Natural killer cell (primary cell): ENCODE measurements at regions not wholly inside any gene's neighbourhood (a gene's known extent, or its start where the extent isn't known, plus 50 kb on each side); places are given as distances from the start of the nearest gene placed in this dataset.

Experiments
- ATAC-seq, 3 donors: fragments of 150-1000 bp in 2 of 3; fragments of 200-7000 bp in 1 of 3; cut with Tn5 transposase; 1 replicate in 1 of 3; 2 replicates in 2 of 3; pipeline ENCODE4 v1.10.0; 2021; ENCODE audit warnings: mild to moderate bottlenecking in 2 of 3, moderate library complexity in 2 of 3
- DNase-seq, 2 donors: peaks; one replicate each; pipeline versions ENCODE4 v3.0.0 to v3.0.0-alpha.2; 2013 to 2021; ENCODE audit warnings: mixed read lengths in 1 of 2
- H3K27ac ChIP-seq: one replicate; pipeline ENCODE4 v1.5.1; 2013; ENCODE audit warnings: mild to moderate bottlenecking, low read length
- H3K27me3 ChIP-seq: one replicate; pipeline ENCODE4 v1.6.1; 2013; ENCODE audit warnings: low read length; ENCODE audit not compliant: control insufficient read depth, insufficient read depth
- H3K36me3 ChIP-seq: one replicate; pipeline ENCODE4 v1.6.1; 2013; ENCODE audit warnings: low read length; ENCODE audit not compliant: control insufficient read depth, insufficient read depth
- H3K4me1 ChIP-seq: one replicate; pipeline ENCODE4 v1.6.1; 2013; ENCODE audit warnings: low read length; ENCODE audit not compliant: control insufficient read depth, insufficient read depth
- H3K4me3 ChIP-seq: one replicate; pipeline ENCODE4 v1.5.1; 2013; ENCODE audit warnings: low read length
- H3K9me3 ChIP-seq: one replicate; pipeline ENCODE4 v1.6.1; 2013; ENCODE audit warnings: low read length; ENCODE audit not compliant: control insufficient read depth, insufficient read depth
- H3K27ac Mint-ChIP-seq, 2 donors: one replicate each; pipeline ENCODE4 v1.8.0; 2022; ENCODE audit warnings: mild to moderate bottlenecking in 2 of 2, mixed read lengths in 2 of 2, moderate library complexity in 1 of 2
- H3K27me3 Mint-ChIP-seq, 2 donors: one replicate each; pipeline ENCODE4 v1.8.0; 2022; ENCODE audit warnings: low read depth in 2 of 2, mixed read lengths in 2 of 2
- H3K36me3 Mint-ChIP-seq: one replicate; pipeline ENCODE4 v1.8.0; 2022; ENCODE audit warnings: mixed read lengths
- H3K4me1 Mint-ChIP-seq, 2 donors: one replicate each; pipeline ENCODE4 v1.8.0; 2022; ENCODE audit warnings: mixed read lengths in 2 of 2
- H3K4me3 Mint-ChIP-seq: one replicate; pipeline ENCODE4 v1.8.0; 2022; ENCODE audit warnings: mild to moderate bottlenecking, moderate library complexity, mixed read lengths
- H3K9me3 Mint-ChIP-seq, 2 donors: one replicate each; pipeline ENCODE4 v1.8.0; 2022; ENCODE audit warnings: mixed read lengths in 2 of 2
- CTCF ChIP-seq: fragments of 200-600 bp; IDR thresholded peaks from one replicate; pipeline ENCODE4 v1.8.0; 2022; ENCODE audit warnings: antibody characterized with exemption
- WGBS: methylation state at CpG from one replicate; pipeline ENCODE4 v1.1.7; 2013; ENCODE audit warnings: missing lambda C conversion rate; ENCODE audit not compliant: insufficient coverage; 5-methylcytosine and 5-hydroxymethylcytosine counted together
- intact Hi-C: fragments of 100-400 bp; cut with micrococcal nuclease; formaldehyde crosslinking; loops from one replicate; pipeline ENCODE4 v1.14.2; 2022

- no peak for ATAC-seq
- WGBS: 61% methylated on average over 4 of the region's 4 CpGs
- DNase-seq: no peak
- intact Hi-C loops: no loop called here
- H3K27me3 ChIP-seq: no peaks in the 10 kb centered on the region
- Mint-ChIP-seq H3K9me3 (no peaks in the 10 kb centered on the region), H3K27ac (no peak overlapping the region), H3K4me1 (peaks cover 12 to 17% of the 10 kb centered on the region in 2 donors), H3K27me3 (peaks cover 3 to 17% of the 10 kb centered on the region in 2 donors), H3K4me3 (no peak overlapping the region), H3K36me3 (no peaks in the 10 kb centered on the region)
- no peak overlapping the region for H3K4me3 ChIP-seq
- H3K4me1 ChIP-seq: peaks cover 8% of the 10 kb centered on the region
- no peaks in the 10 kb centered on the region for H3K9me3 ChIP-seq
- H3K36me3 ChIP-seq: no peaks in the 10 kb centered on the region
- H3K27ac ChIP-seq: no peak overlapping the region
- no peak for TF ChIP-seq CTCF
Measured at GRCh38 chr20:51128198-51128597, 105.3 kb upstream of the KCNG1 start.

- Mint-ChIP-seq H3K27me3 (peaks cover 3 to 21% of the 10 kb centered on the region in 2 donors), H3K4me3 (no peak overlapping the region), H3K9me3 (no peaks in the 10 kb centered on the region), H3K27ac (no peak overlapping the region), H3K4me1 (peaks cover 12 to 17% of the 10 kb centered on the region in 2 donors), H3K36me3 (no peaks in the 10 kb centered on the region)
- DNase-seq (no peak), ATAC-seq (no peak)
- no peak overlapping the region for H3K27ac ChIP-seq
- intact Hi-C loops: no loop called here
- H3K36me3 ChIP-seq: no peaks in the 10 kb centered on the region
- H3K4me3 ChIP-seq: no peak overlapping the region
- WGBS: 82% methylated on average over 4 of the region's 4 CpGs
- peaks cover 8% of the 10 kb centered on the region for H3K4me1 ChIP-seq
- no peaks in the 10 kb centered on the region for H3K9me3 ChIP-seq
- TF ChIP-seq CTCF: no peak
- no peaks in the 10 kb centered on the region for H3K27me3 ChIP-seq
Measured at GRCh38 chr20:51127713-51128112, 104.8 kb upstream of the KCNG1 start.

DNA sequence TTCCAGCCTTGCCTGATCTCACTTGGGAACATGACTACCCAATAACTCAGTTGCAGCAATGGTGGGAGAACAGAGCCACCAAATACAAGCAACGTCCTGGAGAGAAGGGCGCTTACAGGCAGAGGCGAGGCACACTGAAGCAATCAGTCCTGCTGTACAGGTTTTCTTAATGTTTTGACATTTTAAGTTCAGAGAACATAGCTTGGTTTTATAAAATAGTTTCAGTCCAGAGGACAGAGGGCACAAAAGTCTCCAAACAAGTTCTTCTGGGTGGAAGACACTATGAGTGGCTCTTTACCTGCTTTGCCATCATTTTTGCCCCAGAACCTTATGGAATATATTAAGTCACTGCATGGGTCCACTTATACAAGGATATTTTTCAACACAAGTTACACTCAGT lies 103.4 kb upstream of the KCNG1 start:
- Histone ChIP-seq H3K36me3 (no peaks in the 10 kb centered on the region), H3K4me3 (no peak overlapping the region), H3K4me1 (peaks cover 8% of the 10 kb centered on the region), H3K27ac (no peak overlapping the region), H3K27me3 (no peaks in the 10 kb centered on the region), H3K9me3 (no peaks in the 10 kb centered on the region)
- Mint-ChIP-seq H3K9me3 (no peaks in the 10 kb centered on the region), H3K4me3 (no peak overlapping the region), H3K4me1 (peaks cover 12 to 17% of the 10 kb centered on the region in 2 donors), H3K36me3 (no peaks in the 10 kb centered on the region), H3K27me3 (peaks cover 7 to 35% of the 10 kb centered on the region in 2 donors), H3K27ac (no peak overlapping the region)
- intact Hi-C loops: no loop called here
- DNase-seq (no peak), ATAC-seq (no peak)
- WGBS: 91% methylated on average over 3 of the region's 3 CpGs
- no peak for TF ChIP-seq CTCF

- 82% methylated on average over 4 of the region's 4 CpGs for WGBS
- Histone ChIP-seq H3K9me3 (no peaks in the 10 kb centered on the region), H3K27ac (no peak overlapping the region), H3K36me3 (no peaks in the 10 kb centered on the region), H3K4me3 (no peak overlapping the region), H3K27me3 (peaks cover 2% of the 10 kb centered on the region), H3K4me1 (peaks cover 8% of the 10 kb centered on the region)
- no peak overlapping the region for H3K27ac Mint-ChIP-seq
- H3K4me3 Mint-ChIP-seq: no peak overlapping the region
- H3K36me3 Mint-ChIP-seq: no peaks in the 10 kb centered on the region
- no peak for ATAC-seq
- TF ChIP-seq CTCF: no peak
- intact Hi-C loops: no loop called here
- peaks cover 7 to 37% of the 10 kb centered on the region in 2 donors for H3K27me3 Mint-ChIP-seq
- H3K9me3 Mint-ChIP-seq: no peaks in the 10 kb centered on the region
- DNase-seq: no peak
- peaks cover 12 to 17% of the 10 kb centered on the region in 2 donors for H3K4me1 Mint-ChIP-seq
Measured at GRCh38 chr20:51125780-51126179, 102.9 kb upstream of the KCNG1 start.
